Thoracic aorta (tissue), 2 donors: ENCODE measurements at regions not wholly inside any gene's neighbourhood (a gene's known extent, or its start where the extent isn't known, plus 50 kb on each side); places are given as distances from the start of the nearest gene placed in this dataset.

Source experiments
- ATAC-seq: fragments of 150-250 bp; one replicate; pipeline ENCODE4 v1.8.0; 2017; ENCODE audit warnings: low read depth; ENCODE audit not compliant: insufficient number of reproducible peaks, low FRiP score
- DNase-seq: peaks from one replicate; pipeline ENCODE4 v3.0.0-alpha.2; 2020; ENCODE audit warnings: low spot score
- H3K27ac ChIP-seq, 2 donors: fragments of 200-600 bp; sonication (generic); 1 replicate in 1 of 2; 2 replicates in 1 of 2; pipeline ENCODE4 v1.5.1; 2016; ENCODE audit warnings: mild to moderate bottlenecking in 2 of 2, moderate library complexity in 2 of 2
- H3K27me3 ChIP-seq: fragments of 200-600 bp; sonication (generic); replicated peaks from 2 replicates; pipeline ENCODE4 v1.6.0; 2016; ENCODE audit warnings: mild to moderate bottlenecking; ENCODE audit not compliant: insufficient read depth
- H3K36me3 ChIP-seq: fragments of 200-600 bp; sonication (generic); one replicate; pipeline ENCODE4 v1.5.1; 2016
- H3K4me1 ChIP-seq, 2 donors: fragments of 200-600 bp; sonication (generic); 1 replicate in 1 of 2; 2 replicates in 1 of 2; pipeline versions ENCODE4 v1.5.1 to v1.6.0; 2016; ENCODE audit warnings: low read depth in 2 of 2, mild to moderate bottlenecking in 1 of 2; ENCODE audit not compliant: control insufficient read depth in 1 of 2
- H3K4me3 ChIP-seq: fragments of 200-600 bp; sonication (generic); 2 replicates; pipeline ENCODE4 v1.5.1; 2016; ENCODE audit warnings: mild to moderate bottlenecking
- H3K9me3 ChIP-seq: fragments of 200-600 bp; sonication (generic); 2 replicates; pipeline ENCODE4 v1.5.1; 2016
- CTCF ChIP-seq: fragments of 200-600 bp; sonication (generic); IDR thresholded peaks from one replicate; pipeline ENCODE4 v1.5.1; 2019; ENCODE audit warnings: antibody characterized with exemption

DNA sequence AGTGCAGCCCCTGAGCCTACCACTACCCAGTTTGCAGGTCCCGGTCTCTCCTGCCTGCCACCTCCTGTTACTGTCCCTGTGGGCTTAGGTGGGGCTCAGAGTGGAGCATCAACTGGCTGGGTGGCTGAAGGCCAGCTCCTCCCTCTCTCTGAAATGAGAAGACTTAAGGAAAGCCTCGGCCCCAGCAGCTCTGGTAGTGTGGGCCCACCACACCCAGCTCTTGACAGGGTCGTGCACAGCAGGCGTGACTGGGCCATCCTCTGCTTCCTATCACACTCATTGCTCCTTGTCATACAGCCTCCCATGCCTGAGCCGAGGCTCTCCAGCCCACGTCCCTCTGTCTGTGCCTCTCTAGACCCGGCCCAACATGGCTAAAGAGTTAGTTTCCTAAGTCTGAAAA is 142.7 kb upstream of the LINGO1 start:
- no peak overlapping the region for H3K27ac ChIP-seq

GRCh38 chr15:77774350-77774749 is 141.6 kb upstream of the LINGO1 start:
- ATAC-seq (no peak), DNase-seq (no peak)
- no peak overlapping the region for H3K4me3 ChIP-seq
- H3K9me3 ChIP-seq, result no peaks in the 10 kb centered on the region
- H3K36me3 ChIP-seq, result no peaks in the 10 kb centered on the region
- no peaks in the 10 kb centered on the region for H3K27me3 ChIP-seq
- no peak for TF ChIP-seq CTCF
- H3K27ac ChIP-seq, result no peak overlapping the region
- H3K4me1 ChIP-seq, result no peaks in the 10 kb centered on the region

More for the DNA sequence above, 142.7 kb upstream of the LINGO1 start:
- Histone ChIP-seq H3K4me3 (no peak overlapping the region), H3K4me1 (no peaks in the 10 kb centered on the region), H3K36me3 (no peaks in the 10 kb centered on the region), H3K27me3 (no peaks in the 10 kb centered on the region), H3K9me3 (peaks cover 3% of the 10 kb centered on the region)
- no peak for TF ChIP-seq CTCF
- ATAC-seq (no peak), DNase-seq (no peak)

- DNase-seq, result no peak
- no peak overlapping the region for H3K27ac ChIP-seq
- H3K4me3 ChIP-seq, result no peak overlapping the region
- H3K27me3 ChIP-seq, result no peaks in the 10 kb centered on the region
- no peak for TF ChIP-seq CTCF
- H3K9me3 ChIP-seq, result no peaks in the 10 kb centered on the region
- no peaks in the 10 kb centered on the region for H3K36me3 ChIP-seq
- H3K4me1 ChIP-seq, result no peaks in the 10 kb centered on the region
- ATAC-seq, result no peak
These were observed 141.2 kb upstream of the LINGO1 start for GRCh38 chr15:77773903-77774302.

GRCh38 chr15:77772641-77773402 is 140.1 kb upstream of the LINGO1 start:
- ATAC-seq, result no peak
- Histone ChIP-seq H3K27me3 (no peaks in the 10 kb centered on the region), H3K9me3 (no peaks in the 10 kb centered on the region), H3K36me3 (no peaks in the 10 kb centered on the region), H3K4me1 (no peaks in the 10 kb centered on the region), H3K4me3 (no peak overlapping the region), H3K27ac (no peak overlapping the region)
- DNase-seq, result no peak
- TF ChIP-seq CTCF, result no peak

DNA sequence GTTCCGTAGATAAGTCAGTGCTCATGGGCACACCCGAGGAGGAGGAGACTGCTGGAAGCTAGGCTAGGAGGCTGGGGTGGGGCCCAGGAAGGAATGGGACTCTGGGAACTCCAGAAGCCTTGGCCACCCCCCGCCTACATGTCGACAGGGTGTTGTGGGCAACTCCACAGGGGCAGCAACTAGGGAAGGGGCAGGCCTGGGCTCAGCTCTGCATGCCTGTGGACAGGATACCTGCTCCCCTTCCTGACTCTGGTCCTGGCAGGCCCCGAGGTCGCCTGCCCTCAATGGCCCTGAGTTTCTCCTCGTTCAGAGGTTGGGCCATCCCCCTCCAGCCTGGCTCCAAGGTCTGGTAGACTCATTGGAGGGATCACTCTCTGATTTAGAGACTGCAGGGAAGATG is 138.9 kb upstream of the LINGO1 start:
- H3K4me3 ChIP-seq, result no peak overlapping the region
- no peak overlapping the region for H3K27ac ChIP-seq
- no peak for TF ChIP-seq CTCF
- H3K27me3 ChIP-seq, result no peaks in the 10 kb centered on the region
- H3K36me3 ChIP-seq, result no peaks in the 10 kb centered on the region
- DNase-seq (no peak), ATAC-seq (no peak)
- H3K9me3 ChIP-seq, result no peaks in the 10 kb centered on the region
- no peaks in the 10 kb centered on the region for H3K4me1 ChIP-seq
